ENCODE measurements at regions not wholly inside any gene's neighbourhood (a gene's known extent, or its start where the extent isn't known, plus 50 kb on each side); places are given as distances from the start of the nearest gene placed in this dataset.
"Not testable (repeated sequence)": the region's sequence is repeated elsewhere in the genome, so short reads cannot be mapped to it uniquely, and the experiment has no call there.

DNA sequence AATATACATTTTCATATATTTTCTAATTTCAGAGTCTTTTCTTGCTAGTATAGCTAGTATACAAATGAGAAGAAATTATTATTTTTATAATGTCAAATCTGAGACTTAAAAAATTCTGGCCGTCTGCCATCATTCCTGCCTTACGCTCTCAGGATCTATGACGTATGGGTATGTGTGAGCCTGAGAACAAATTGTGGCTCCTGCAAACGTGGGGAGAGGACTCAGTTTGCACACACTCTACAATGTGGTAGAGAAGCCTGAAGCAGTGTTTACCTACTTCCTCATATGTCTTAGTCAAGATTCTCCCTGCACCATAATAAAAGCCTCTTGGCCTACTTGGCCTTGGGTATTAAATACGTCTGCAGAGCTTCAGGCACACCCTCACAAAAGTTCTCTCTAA lies 825.4 kb downstream of the SEMA5A start:
- Histone ChIP-seq H3K4me1 (ENCODE audit: control insufficient read depth, insufficient read depth, low read length) (peaks cover 14% of the 10 kb centered on the region), H3K9me3 (ENCODE audit: control insufficient read depth, low read length) (no peaks in the 10 kb centered on the region), H3K9ac (ENCODE audit: low read length) (no peak overlapping the region), H3K4me3 (ENCODE audit: low read length) (no peak overlapping the region), H3K27me3 (replicated peaks; ENCODE audit: control insufficient read depth, insufficient read depth, low read length) (no peaks in the 10 kb centered on the region), H3K36me3 (ENCODE audit: control insufficient read depth, insufficient read depth, low read length, severe bottlenecking) (no peaks in the 10 kb centered on the region)
- no peak for DNase-seq (ENCODE audit: low read depth)

DNA sequence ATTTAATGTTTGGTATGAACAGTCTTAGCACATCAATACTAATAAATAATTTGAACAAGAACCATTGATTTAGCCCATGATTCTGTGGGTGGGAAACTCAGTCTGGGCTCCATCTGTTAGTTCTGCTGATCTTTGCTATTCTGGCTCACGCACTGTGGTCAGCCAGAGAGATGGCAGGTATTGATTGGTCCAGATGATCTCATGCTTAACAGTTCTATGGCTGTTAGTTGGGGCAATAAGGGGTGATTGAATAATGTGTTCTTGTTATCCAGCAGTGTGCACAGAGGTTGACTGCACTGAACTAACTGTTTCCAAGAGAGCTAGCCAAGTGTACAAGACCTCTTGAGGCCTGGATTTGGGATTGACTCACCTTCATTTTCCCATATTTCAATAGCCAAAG lies 824.3 kb downstream of the SEMA5A start:
- no peaks in the 10 kb centered on the region for H3K36me3 ChIP-seq (ENCODE audit: control insufficient read depth, insufficient read depth, low read length, severe bottlenecking)

DNA sequence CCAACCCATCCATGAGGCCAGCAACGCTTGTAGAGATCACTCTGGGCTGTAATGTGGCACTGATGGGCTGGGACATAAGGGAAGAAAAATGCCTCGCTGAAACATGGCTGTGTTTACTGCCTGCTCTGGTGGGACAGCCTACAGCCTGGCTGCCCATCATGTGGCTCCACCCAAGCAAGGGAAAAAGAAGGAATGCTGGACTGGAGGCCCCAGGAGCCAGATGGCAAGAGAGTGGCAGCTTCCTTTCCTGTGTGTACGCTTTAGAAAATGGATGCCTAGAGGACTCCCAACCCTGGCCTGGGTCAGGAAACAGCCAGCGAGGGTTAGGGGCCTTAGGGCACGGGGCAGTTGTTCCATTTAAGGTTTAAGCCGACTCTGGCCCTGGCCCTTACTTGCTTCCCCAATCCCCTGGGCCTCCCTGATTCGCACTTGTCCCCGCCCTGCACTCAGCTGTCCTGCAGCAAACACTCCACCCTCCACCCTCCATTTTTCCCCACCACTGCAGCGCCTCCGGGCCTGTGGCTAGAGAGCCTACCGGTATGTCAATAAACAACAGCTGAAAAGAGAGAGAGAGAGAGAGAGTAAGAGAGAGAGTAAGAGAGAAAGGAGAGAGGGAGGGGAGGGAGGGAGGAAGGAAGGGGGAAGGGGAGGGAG lies 819.4 kb downstream of the SEMA5A start:
- Histone ChIP-seq H3K9ac (ENCODE audit: low read length) (no peak overlapping the region), H3K36me3 (ENCODE audit: control insufficient read depth, insufficient read depth, low read length, severe bottlenecking) (no peaks in the 10 kb centered on the region), H3K4me3 (ENCODE audit: low read length) (no peak overlapping the region), H3K4me1 (ENCODE audit: control insufficient read depth, insufficient read depth, low read length) (peaks cover 38% of the 10 kb centered on the region), H3K27me3 (replicated peaks; ENCODE audit: control insufficient read depth, insufficient read depth, low read length) (no peaks in the 10 kb centered on the region), H3K9me3 (ENCODE audit: control insufficient read depth, low read length) (no peaks in the 10 kb centered on the region)
- no peak for DNase-seq (ENCODE audit: low read depth)

More for the DNA sequence above, 824.3 kb downstream of the SEMA5A start:
- Histone ChIP-seq H3K4me1 (ENCODE audit: control insufficient read depth, insufficient read depth, low read length) (peaks cover 14% of the 10 kb centered on the region), H3K9ac (ENCODE audit: low read length) (no peak overlapping the region), H3K27me3 (replicated peaks; ENCODE audit: control insufficient read depth, insufficient read depth, low read length) (no peaks in the 10 kb centered on the region), H3K9me3 (ENCODE audit: control insufficient read depth, low read length) (no peaks in the 10 kb centered on the region), H3K4me3 (ENCODE audit: low read length) (no peak overlapping the region)
- DNase-seq (ENCODE audit: low read depth): no peak

DNA sequence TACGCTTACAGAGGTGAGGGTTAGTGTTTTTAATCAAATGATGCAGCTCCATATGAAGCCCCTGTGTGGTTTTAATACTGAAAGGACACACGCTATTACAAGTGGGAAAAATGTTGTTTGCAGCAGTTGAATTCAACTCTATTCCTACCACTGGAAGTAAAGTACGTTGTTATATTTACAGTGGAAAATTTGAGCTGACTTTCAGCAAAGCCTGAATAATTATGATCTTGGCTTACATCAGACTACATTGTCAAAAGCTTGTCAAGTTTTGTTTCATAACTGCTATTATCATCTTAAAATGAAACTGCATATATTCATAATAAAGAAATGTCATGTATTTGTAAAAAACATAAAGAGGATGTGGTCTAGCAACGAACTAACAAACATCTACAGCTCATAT lies 818.5 kb downstream of the SEMA5A start:
- Histone ChIP-seq H3K4me1 (ENCODE audit: control insufficient read depth, insufficient read depth, low read length) (peaks cover 35% of the 10 kb centered on the region), H3K36me3 (ENCODE audit: control insufficient read depth, insufficient read depth, low read length, severe bottlenecking) (no peaks in the 10 kb centered on the region), H3K27me3 (replicated peaks; ENCODE audit: control insufficient read depth, insufficient read depth, low read length) (no peaks in the 10 kb centered on the region), H3K9me3 (ENCODE audit: control insufficient read depth, low read length) (no peaks in the 10 kb centered on the region), H3K9ac (ENCODE audit: low read length) (peak overlapping the region; percentile 69), H3K4me3 (ENCODE audit: low read length) (peak overlapping the region; percentile 77)
- DNase-seq (ENCODE audit: low read depth): peak; percentile 2

DNA sequence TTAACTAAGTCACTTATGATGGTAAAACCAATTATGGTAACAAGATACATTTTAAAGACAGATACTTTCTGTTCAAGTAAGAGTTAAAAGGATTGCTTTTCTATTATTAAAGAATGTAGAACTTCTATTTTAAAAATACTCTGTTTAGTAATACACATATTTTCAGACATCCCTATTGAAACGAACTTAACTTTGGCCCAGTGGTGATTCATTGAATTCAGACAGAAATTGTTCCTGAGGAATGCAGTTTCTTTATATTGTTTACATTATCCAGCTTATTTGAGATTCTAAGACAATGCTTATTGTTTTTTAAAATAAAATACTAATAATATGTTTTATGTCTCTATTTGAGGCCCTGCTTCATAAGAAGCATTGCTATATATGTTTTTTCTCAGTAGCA lies 816.4 kb downstream of the SEMA5A start:
- DNase-seq (ENCODE audit: low read depth): peak; percentile 72
- Histone ChIP-seq H3K27me3 (replicated peaks; ENCODE audit: control insufficient read depth, insufficient read depth, low read length) (no peaks in the 10 kb centered on the region), H3K9me3 (ENCODE audit: control insufficient read depth, low read length) (no peaks in the 10 kb centered on the region), H3K4me1 (ENCODE audit: control insufficient read depth, insufficient read depth, low read length) (peaks cover 35% of the 10 kb centered on the region), H3K36me3 (ENCODE audit: control insufficient read depth, insufficient read depth, low read length, severe bottlenecking) (no peaks in the 10 kb centered on the region), H3K4me3 (ENCODE audit: low read length) (peak overlapping the region; percentile 19), H3K9ac (ENCODE audit: low read length) (peak overlapping the region; percentile 57)

DNA sequence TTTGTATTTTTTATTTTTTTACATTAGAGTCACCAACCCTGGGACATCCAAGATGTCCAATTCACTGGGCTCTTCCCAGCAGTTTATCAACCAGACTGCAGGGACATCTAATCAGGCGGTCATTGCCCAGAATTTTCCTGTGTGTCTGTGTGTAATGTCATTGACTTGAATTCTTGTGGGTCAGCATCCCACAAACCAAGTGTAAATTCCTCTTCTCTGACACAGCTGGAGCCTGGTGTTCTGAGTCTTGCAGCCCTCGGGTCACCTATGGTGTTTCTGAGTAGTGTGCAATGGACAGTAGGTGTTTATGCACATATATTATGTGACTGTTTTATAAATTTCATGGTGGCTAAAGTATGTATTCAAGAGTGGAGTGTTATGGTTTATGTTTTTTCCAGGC lies 815.7 kb downstream of the SEMA5A start:
- no peaks in the 10 kb centered on the region for H3K9me3 ChIP-seq (ENCODE audit: control insufficient read depth, low read length)
- no peak overlapping the region for H3K9ac ChIP-seq (ENCODE audit: low read length)
- H3K27me3 ChIP-seq (replicated peaks; ENCODE audit: control insufficient read depth, insufficient read depth, low read length): no peaks in the 10 kb centered on the region
- no peaks in the 10 kb centered on the region for H3K36me3 ChIP-seq (ENCODE audit: control insufficient read depth, insufficient read depth, low read length, severe bottlenecking)
- no peak overlapping the region for H3K4me3 ChIP-seq (ENCODE audit: low read length)
- H3K4me1 ChIP-seq (ENCODE audit: control insufficient read depth, insufficient read depth, low read length): peaks cover 35% of the 10 kb centered on the region
- DNase-seq (ENCODE audit: low read depth): peak; percentile 57

DNA sequence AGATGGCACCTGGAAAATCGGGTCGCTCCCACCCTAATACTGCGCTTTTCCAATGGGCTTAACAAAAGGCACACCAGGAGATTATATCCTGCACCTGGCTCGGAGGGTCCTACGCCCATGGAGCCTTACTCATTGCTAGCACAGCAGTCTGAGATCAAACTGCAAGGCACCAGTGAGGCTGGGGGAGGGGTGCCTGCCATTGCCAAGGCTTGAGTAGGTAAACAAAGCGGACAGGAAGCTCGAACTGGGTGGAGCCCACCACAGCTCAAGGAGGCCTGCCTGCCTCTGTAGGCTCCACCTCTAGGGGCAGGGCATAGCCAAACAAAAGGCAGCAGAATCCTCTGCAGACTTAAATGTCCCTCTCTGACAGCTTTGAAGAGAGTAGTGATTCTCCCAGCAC lies 814.8 kb downstream of the SEMA5A start:
- H3K9ac ChIP-seq (ENCODE audit: low read length); H3K27me3 ChIP-seq (replicated peaks; ENCODE audit: control insufficient read depth, insufficient read depth, low read length); H3K36me3 ChIP-seq (ENCODE audit: control insufficient read depth, insufficient read depth, low read length, severe bottlenecking); H3K9me3 ChIP-seq (ENCODE audit: control insufficient read depth, low read length); H3K4me3 ChIP-seq (ENCODE audit: low read length); DNase-seq (ENCODE audit: low read depth): not testable (repeated sequence)
- H3K4me1 ChIP-seq (ENCODE audit: control insufficient read depth, insufficient read depth, low read length): peaks cover 35% of the 10 kb centered on the region

DNA sequence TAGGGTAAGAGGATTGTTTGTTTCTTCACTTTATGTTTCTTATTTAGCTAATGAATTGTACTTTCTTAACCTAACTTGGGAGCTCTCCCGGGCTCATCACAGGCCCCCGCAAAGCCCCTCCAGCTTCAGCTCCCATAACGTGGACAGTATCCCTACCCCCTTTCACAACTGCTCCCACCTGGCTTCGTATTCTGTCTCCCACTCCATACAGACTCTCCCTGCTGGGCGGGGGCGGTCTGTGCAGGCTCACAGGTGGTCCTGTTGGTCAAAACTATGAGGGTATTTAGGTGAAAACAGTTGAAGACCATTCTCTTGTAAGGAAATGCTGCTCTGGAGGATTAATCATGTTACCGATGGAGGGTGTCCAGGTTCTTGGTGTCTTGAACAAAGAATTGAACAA lies 805.3 kb downstream of the SEMA5A start:
- DNase-seq (ENCODE audit: low read depth): no peak
- H3K36me3 ChIP-seq (ENCODE audit: control insufficient read depth, insufficient read depth, low read length, severe bottlenecking): no peaks in the 10 kb centered on the region

DNA sequence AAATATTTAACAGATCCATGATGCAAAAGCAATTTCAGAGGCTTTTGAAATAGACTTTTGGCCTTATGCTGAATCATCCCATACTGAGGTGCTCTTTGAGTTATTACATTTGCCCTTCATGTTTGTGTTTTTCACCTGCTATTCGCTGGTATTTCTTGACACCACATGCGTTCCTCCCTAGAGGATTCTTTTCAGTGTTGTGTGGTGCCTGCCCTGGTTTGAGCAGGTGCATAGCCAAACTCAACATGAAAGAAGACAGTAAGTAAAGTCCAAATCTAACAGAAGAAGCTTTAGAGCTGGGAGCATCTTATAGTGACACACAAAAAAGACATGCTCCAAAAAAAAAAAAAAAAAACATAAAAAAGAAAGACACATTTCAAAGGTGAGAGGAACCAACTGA lies 796.3 kb downstream of the SEMA5A start:
- Histone ChIP-seq H3K9ac (ENCODE audit: low read length) (no peak overlapping the region), H3K36me3 (ENCODE audit: control insufficient read depth, insufficient read depth, low read length, severe bottlenecking) (no peaks in the 10 kb centered on the region), H3K27me3 (replicated peaks; ENCODE audit: control insufficient read depth, insufficient read depth, low read length) (no peaks in the 10 kb centered on the region), H3K4me1 (ENCODE audit: control insufficient read depth, insufficient read depth, low read length) (no peaks in the 10 kb centered on the region), H3K9me3 (ENCODE audit: control insufficient read depth, low read length) (no peaks in the 10 kb centered on the region), H3K4me3 (ENCODE audit: low read length) (no peak overlapping the region)
- DNase-seq (ENCODE audit: low read depth): no peak

More for the DNA sequence above, 805.3 kb downstream of the SEMA5A start:
- H3K4me3 ChIP-seq (ENCODE audit: low read length): no peak overlapping the region
- H3K9me3 ChIP-seq (ENCODE audit: control insufficient read depth, low read length): no peaks in the 10 kb centered on the region
- H3K9ac ChIP-seq (ENCODE audit: low read length): no peak overlapping the region
- no peaks in the 10 kb centered on the region for H3K4me1 ChIP-seq (ENCODE audit: control insufficient read depth, insufficient read depth, low read length)
- no peaks in the 10 kb centered on the region for H3K27me3 ChIP-seq (replicated peaks; ENCODE audit: control insufficient read depth, insufficient read depth, low read length)

DNA sequence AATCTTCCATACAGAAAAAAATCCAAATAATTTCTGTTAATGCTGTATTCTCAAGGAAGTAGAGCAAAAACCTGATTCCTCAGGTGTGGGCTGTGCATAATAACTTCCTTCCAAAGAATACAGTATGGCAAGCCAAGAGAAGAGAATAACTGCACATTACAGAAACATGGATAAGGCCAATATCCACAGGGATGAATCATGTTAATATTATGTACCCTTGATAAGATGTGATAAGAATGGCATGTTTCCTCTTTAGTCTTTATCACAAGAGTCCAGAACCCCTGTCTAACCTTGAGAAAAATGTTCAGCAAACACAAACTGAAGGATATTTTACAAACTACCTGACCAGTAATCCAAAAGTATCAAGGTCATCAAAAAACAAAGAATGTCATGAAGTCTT lies 795.8 kb downstream of the SEMA5A start:
- DNase-seq (ENCODE audit: low read depth): no peak
- Histone ChIP-seq H3K27me3 (replicated peaks; ENCODE audit: control insufficient read depth, insufficient read depth, low read length) (no peaks in the 10 kb centered on the region), H3K36me3 (ENCODE audit: control insufficient read depth, insufficient read depth, low read length, severe bottlenecking) (no peaks in the 10 kb centered on the region), H3K4me1 (ENCODE audit: control insufficient read depth, insufficient read depth, low read length) (no peaks in the 10 kb centered on the region), H3K4me3 (ENCODE audit: low read length) (no peak overlapping the region), H3K9me3 (ENCODE audit: control insufficient read depth, low read length) (no peaks in the 10 kb centered on the region), H3K9ac (ENCODE audit: low read length) (no peak overlapping the region)

DNA sequence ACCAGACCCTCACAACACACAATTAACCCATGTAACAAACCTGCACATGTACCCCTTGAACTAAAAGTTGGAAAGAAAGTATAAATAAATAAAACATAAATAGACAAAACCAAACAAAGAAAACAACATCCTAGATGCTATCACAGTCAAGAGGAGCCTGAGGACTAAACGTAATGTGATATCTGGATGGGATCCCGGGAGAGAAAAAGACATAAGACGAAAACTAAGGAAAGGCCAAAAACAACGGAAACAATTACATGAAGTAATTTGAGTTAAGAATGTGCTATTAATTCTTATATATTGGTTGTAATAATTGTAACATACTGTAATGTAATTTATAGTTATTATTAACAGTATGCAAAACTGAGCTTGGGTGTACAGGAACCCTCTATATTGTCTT lies 793.9 kb downstream of the SEMA5A start:
- no peaks in the 10 kb centered on the region for H3K9me3 ChIP-seq (ENCODE audit: control insufficient read depth, low read length)
- H3K9ac ChIP-seq (ENCODE audit: low read length): no peak overlapping the region
- H3K36me3 ChIP-seq (ENCODE audit: control insufficient read depth, insufficient read depth, low read length, severe bottlenecking): no peaks in the 10 kb centered on the region
- no peak for DNase-seq (ENCODE audit: low read depth)
- H3K4me3 ChIP-seq (ENCODE audit: low read length): no peak overlapping the region
- no peaks in the 10 kb centered on the region for H3K27me3 ChIP-seq (replicated peaks; ENCODE audit: control insufficient read depth, insufficient read depth, low read length)
- no peaks in the 10 kb centered on the region for H3K4me1 ChIP-seq (ENCODE audit: control insufficient read depth, insufficient read depth, low read length)

DNA sequence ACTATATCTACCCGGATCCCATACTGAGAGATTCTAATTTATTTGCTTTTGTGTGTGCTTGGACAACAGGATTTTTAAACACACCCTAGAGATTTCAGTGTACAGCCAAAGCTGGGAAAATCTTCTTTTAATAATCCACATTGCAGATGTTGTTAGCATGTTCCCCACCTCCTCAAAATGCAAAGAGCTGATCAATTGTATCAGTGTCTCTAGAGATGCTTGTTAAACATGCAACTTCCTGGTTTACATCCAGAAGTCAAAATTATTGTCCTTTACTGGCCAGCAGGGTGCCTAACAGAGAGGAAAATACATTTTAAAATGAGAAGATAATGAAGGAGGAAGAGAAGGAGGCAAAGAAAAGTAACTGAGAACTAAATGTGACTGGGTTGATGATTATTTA lies 793.3 kb downstream of the SEMA5A start:
- no peak for DNase-seq (ENCODE audit: low read depth)
- H3K9ac ChIP-seq (ENCODE audit: low read length): no peak overlapping the region
- no peaks in the 10 kb centered on the region for H3K9me3 ChIP-seq (ENCODE audit: control insufficient read depth, low read length)
- H3K4me1 ChIP-seq (ENCODE audit: control insufficient read depth, insufficient read depth, low read length): no peaks in the 10 kb centered on the region
- no peak overlapping the region for H3K4me3 ChIP-seq (ENCODE audit: low read length)
- no peaks in the 10 kb centered on the region for H3K27me3 ChIP-seq (replicated peaks; ENCODE audit: control insufficient read depth, insufficient read depth, low read length)
- no peaks in the 10 kb centered on the region for H3K36me3 ChIP-seq (ENCODE audit: control insufficient read depth, insufficient read depth, low read length, severe bottlenecking)
